ENCODE measurements at regions not wholly inside any gene's neighbourhood (a gene's known extent, or its start where the extent isn't known, plus 50 kb on each side); places are given as distances from the start of the nearest gene placed in this dataset.
"Not testable (repeated sequence)": the region's sequence is repeated elsewhere in the genome, so short reads cannot be mapped to it uniquely, and the experiment has no call there.

DNA sequence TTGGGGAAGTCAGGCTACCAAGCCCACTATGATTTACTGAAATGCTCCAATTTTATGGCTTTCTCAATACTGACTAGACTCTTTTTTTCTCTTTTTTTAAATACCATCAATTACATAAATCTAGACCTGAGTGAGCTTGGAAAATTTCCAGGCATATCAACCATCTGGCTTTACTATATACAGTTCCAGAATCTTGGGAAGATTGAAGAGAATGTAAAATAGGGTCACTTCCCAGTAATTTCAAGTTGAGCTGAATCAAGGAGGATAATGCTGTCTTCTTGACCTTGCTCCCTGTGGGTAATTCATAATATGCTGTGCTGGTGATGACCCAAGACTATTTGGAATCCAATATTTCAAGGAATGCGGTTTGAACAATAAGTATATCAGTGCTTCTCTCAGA is 108.1 kb downstream of the MAP3K21 start:
- no peak for DNase-seq (ENCODE audit: low spot score)

DNA sequence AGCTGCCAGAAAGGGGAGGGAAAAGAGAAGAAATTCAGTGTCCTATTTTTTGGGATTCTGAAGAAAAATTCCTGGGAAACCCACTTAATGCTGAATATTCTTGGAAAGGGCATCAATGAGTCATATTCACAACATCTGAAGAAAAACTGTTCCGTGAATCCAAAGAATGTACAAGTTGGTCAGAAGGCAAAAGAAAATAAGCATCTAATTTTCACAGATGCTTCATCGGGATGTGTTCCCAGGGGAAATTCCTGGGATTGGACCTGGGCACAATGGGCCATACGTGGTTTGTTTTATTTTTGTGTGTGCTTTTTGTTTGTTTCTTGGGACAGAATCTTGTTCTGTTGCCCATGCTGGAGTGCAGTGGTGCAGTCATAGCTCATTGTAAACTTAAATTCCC is 112.2 kb downstream of the MAP3K21 start:
- no peak for DNase-seq (ENCODE audit: low spot score)

DNA sequence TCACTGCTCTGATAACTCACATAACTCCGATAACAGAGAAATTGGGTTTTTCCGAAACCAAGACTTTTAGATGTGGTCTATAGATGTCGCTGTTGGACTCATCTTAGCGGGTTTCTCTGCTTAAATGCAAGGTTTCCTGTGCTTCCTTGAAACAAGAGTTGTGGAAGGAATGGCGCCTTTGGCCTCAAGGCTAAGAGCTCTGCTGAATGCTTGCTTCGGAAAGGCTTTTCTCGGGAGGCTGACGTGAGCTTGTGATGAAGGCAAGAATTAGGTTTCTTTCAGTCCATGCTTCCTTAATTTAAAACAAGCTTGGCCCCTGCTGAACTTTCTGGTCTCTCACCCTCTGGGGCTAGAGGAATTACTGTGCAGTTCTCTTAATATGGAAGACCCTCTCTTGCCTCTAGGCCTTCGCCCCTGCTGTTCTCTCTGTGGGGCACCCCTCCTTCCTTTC is 113.5 kb downstream of the MAP3K21 start:
- DNase-seq (ENCODE audit: low spot score) = peak; percentile 63

DNA sequence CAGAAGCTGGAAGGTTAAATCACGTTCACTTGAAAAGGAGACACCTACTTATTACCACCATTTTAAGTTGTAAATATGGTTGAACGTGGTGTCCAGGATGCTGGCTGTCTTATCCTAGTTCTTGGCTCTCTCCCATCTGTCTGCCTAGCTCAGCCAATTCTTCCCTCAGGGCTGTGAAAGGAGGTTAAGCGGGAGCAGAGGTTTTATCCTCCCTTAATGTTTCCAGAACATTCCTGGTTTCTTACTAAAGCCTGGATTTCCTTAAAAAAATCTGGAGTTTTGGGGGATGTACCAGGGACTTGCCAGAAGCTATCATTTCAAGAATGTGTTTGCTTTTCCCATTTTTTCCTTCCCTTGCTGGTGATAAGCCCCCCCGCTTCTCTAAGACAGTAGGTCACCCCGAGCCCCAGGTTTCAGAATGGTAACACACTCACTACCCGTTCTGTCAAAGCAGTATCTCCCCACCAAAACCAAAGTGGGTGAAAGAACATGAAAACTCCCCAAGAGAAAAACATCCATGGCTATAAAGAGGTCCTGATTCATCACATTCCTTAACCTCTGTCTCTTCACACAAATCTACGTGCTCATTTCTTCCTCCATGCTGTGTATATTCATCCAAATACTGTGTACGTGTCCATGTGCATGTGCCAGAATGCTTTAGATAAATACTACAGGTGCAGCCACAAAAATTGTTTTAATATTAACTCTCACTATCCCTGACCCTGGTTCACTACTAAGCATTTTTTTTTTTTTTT is 114.7 kb downstream of the MAP3K21 start:
- no peak for DNase-seq (ENCODE audit: low spot score)

DNA sequence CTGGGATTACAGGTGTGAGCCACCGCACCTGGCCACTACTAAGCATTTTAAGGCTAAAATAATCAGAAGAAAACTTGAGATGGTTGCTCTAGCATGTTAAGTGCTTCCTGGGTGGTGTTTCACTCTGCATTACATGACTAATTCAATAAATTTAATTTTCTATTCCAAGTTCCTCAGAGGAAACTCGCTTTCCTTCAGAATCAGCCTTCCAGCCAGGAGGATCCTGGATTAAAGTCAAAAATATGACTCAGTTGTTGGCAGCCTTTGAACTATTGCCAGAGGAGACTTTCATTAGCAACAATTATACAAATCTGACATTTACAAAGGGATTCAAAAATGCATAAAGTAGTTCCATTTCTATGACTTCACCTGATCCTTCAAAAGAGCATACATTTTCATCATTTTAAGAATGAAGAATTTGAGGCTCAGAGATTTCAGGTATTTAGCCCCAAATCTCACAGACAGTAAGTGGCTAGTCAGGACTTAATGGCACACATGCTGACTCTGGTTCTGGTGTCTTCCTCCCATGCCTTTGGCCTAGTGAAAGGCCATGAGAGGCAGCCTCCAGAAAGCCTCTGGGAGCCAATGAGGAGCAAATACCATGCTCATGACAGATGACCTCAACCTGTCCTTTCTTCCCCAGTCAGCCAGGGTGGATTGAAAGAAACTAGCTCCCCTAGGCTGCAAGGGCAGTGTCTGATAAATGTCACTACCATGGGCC is 115.7 kb downstream of the MAP3K21 start:
- no peak for DNase-seq (ENCODE audit: low spot score)

DNA sequence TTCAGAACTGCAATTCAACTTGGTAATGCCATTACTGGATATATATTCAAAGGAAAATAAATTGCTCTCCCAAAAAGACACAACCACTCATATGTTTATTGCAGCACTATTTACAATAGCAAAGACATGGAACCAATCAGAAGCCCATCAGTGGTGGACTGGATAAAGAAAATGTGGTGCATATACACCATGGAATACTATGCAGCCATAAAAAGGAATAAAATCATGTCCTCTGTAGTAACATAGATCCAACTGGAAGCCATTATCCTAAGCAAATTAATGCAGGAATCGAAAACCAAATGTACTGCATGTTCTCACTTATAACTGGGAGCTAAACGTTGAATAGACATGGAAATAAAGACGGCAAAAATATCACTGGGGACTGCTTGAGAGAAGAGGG is 117.0 kb downstream of the MAP3K21 start:
- no peak for DNase-seq (ENCODE audit: low spot score)

DNA sequence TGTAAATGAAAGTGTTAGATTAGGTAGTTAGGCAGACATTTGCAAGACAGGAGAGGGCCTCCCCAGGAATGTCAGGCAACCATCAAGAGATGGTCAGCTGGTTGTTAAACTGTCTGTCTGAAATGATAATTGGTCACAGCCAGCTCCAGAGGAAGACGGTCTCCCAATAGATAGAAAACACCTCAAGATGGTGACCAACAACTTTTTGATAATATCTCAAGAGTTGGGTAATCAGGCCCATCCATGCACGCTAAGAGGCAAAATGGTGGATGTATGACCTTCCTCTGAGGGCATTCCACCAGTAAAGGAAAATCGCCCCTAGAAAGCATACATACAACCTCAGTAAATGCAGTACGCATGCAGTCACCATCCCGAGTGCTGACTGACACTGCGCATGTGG is 118.2 kb downstream of the MAP3K21 start:
- DNase-seq (ENCODE audit: low spot score) = no peak

DNA sequence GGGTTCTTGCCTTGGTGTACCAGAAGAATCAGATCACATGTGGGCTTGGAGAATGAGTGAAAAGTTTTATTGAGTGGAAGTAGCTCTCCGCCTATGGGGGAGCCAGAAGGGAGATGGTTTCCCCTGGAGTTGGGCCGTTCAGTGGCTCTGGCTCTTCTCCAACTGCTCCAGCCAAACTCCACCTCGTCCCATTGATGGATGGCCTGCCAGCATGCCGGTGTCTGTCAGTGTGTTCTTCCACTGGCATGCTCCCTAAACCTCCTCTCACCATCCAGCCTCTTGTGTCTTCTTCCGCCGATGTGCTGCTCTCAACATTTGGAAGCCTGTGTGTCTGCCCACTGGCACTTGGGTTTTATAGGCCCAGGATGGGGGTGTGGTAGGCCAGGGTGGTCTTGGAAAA is 119.4 kb downstream of the MAP3K21 start:
- no peak for DNase-seq (ENCODE audit: low spot score)

DNA sequence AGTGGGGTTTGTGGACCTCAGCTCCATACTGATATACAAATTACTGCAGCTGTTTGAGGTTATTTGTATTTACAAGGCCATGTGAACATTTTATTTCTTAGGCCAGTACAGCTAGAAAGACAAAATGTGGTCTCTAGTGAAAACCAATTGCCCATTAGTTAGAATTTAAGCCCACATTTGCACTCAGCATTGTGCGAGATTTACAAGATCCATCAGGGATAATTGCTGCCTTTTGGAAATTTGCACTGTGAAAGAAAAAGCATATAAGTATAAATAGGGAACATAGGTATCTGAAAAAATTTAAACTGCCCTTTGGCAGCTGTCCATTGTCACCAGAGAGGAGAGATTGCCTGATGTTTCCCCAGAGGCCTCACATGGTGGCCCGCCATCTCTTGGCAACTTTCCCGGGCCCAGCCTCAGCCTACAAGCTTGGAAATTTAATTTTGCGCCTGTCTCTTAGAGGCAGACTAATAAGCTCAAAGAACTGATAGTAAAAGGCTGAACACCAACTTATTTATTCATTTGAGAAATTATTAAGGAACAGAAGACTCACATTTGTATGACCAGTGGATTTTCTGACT is 120.7 kb downstream of the MAP3K21 start:
- no peak for DNase-seq (ENCODE audit: low spot score)

DNA sequence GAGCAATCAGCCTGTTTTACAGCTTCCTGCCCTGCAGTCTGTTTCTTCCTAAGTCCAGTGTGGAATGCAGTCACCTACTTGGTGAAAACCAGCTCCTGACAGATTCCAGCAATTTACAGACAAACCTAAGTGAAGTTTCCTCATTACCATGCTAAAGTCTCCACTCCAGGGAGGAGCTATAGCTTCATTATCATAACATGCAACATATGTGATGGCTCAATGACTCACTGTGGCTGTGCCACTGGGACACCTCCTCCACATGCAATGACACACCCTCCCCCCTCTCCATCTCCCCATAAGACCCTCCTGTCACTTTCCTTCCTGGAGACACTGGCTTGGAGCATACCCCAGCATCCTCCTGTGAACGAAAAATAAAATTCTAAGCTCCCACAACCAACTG is 125.2 kb downstream of the MAP3K21 start:
- DNase-seq (ENCODE audit: low spot score) = no peak

DNA sequence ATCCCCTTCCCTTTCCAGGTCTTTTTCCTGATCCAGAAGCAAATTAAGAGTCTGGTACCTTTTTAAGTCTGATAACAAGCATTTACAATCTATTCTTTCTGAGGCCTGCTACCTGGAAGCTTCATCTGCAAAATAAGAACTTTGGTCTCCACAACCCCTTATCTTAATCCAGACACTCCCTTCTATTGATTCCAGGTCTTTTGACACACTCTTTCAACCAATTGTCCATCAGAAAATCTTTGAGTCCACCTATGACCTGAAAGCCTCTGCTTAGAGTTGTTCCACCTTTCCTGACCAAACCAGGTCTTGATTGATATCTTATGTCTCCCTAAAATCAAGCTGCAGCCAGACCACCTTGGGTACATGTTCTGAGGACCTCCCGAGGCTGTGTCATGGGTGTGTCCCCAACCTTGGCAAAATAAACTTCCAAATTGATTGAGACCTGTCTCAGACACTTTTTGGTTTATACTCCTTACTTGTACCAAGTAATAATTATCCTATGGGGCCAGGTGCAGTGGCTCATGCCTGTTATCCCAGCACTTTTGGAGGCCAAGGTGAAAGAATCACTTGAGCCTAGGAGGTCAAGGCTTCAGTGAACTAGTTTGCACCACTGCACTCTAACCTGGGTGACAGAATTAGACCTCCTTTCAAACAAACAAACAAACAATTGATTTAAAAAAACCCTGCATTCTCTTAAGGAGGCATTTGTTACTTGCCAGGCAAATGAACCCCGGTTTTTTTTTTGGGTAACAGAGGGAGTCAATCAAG is 126.1 kb downstream of the MAP3K21 start:
- no peak for DNase-seq (ENCODE audit: low spot score)

DNA sequence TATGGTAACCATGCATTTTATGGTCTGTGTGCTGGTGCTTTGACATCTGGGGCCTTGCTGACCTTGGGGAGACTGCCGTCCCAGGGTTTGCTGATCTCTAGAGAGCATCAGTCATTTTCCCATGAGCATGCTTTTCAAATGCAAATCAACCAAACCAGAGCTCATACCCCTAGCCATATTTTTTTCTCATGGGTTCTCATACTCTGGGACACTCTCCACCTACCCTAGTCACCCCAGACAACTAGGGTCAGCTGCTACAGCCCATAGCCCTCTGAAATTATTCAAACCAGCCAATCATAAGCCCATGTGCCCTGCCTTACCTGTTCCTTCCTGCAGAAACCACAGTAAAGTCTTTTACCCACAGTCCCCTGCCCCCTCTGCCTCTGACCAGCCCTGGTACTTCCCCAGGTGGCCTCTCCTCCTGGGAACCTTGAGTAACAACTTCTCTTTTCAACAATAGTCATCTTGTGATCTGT is 132.0 kb downstream of the MAP3K21 start:
- DNase-seq (ENCODE audit: low spot score) = no peak

DNA sequence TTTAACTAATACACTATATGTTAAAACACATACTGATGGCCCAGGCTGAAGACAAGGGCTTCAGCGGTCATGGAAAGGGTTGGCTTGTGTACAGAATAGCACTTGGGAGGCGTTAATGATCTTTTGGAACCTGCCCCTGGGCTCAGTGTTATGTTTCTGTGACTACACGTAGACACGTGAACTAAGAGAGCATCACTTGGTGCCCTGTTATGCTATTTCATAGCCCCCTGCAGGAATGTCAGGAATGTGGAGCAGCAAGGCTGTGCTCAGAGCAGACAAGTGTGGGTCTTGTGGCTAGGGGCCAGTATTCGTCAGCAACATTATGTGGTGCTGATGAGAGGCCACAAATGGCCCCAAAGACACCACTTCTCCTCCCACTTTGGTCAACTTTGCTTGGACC is 132.4 kb downstream of the MAP3K21 start:
- no peak for DNase-seq (ENCODE audit: low spot score)

DNA sequence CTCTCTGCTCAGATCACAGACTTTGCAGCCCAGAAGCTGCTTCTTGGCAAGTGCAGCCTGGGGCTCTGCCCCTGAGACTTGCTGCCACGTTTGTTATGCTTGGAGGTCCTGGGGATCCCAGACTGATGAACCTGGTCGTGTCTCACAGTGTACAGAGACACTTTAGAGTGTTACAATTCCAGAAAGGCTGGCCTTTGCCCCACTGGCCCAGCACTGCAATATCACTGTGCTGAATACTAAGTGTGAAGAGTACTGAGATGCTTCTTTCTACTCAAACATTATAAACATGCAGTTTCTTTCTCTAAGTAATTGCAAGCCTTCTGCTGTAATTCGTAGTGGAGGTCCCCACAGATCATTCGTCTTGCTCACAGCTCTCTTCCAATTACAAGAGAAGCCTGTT is 133.2 kb downstream of the MAP3K21 start:
- DNase-seq (ENCODE audit: low spot score) = no peak

DNA sequence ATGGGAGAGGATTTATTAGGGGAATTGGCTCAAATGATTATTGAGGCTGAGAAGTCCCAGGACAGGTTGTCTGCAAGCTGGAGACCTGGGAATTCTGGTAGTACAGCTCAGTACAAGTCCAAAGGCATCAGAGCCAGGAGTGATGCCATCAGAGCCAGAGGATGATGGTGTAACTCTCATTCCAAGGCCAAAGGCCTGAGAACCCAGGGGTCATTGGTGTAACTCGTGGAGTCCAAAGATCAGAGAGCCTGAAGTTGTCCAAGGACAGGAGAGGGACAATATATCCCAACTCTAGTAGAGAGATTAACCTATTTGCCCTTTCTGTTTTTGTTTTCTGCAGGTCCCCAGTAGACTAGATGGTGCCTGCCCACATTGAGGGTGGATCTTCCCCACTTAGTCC is 134.3 kb downstream of the MAP3K21 start:
- no peak for DNase-seq (ENCODE audit: low spot score)

DNA sequence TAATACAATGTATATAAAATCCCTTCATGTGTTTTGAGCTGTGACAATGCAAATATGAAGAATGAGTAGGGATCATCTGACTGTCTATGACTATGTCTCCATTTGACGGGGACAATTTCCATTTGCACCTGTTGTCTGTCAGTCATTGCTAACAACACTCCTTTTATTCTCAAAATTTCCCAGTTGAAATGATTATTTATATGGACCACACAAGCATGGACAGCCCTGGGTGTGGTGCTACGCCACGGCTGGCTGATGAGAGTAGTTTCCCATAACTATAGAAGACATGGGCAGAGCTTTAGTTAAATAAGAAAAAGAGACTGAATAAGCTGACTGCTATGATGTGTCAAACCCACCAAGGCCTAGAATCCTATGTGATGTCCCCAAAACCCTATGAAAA is 135.8 kb downstream of the MAP3K21 start:
- DNase-seq (ENCODE audit: low spot score) = no peak

DNA sequence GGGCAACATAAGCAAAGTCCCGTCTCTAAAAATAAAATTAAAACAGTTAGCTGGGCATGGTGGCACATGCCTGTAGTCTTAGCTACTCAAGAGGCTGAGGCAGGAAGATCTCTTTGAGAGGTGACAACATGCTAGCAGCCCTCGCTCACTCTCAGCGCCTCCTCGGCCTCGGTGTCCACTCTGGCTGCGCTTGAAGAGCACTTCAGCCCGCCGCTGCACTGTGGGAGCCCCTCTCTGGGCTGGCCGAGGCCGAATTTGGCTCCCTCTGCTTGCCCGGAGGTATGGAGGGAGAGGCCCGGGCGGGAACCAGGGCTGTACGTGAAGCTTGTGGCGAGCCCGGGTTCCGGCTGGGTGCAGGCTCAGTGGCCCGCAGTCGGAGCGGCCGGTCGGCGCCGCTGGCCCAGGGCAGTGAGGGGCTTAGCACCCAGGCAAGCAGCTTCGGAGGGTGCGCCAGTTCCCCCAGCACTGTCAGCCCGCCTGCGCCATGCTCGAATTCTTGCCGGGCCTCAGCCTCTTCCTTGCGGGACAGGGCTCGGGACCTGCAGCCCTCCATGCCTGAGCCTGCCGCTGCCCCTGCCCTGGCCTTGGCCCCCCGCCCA is 138.3 kb downstream of the MAP3K21 start:
- DNase-seq (ENCODE audit: low spot score) = no peak

DNA sequence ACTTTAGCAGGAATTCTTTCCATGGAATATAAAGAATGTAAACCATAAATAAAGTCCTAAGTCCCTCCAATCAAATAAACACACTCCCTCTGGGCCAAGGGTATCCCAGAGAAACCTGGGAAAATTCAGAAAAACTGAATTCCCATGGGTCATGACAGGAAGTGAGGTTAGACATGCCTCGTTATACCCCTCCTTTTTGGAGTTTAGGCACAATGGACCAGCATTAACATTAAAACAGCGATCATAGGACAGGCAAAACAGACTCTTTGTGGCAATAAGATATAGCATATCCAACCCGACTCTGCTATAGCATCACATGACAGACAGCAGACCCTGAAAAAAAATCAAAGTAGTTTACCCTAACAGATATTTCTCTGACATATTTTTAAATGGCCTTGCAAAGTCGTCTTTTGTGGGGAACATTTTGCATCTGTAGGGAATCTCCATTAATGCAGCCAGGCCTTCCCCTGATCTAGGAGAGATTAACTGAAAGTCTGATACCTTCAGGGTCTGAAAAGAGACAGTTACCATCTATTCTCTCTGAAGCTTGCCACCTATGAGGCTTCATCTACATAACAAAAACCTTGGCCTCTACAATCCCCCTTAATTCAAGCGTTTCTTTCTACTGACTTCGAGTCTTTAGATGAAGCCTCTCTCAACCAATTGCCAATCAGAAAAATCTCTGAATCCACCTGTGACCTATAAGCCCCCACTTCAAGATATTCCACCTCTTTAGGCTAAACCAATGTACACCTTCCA is 143.0 kb upstream of the KCNK1 start:
- DNase-seq (ENCODE audit: low spot score) = no peak

DNA sequence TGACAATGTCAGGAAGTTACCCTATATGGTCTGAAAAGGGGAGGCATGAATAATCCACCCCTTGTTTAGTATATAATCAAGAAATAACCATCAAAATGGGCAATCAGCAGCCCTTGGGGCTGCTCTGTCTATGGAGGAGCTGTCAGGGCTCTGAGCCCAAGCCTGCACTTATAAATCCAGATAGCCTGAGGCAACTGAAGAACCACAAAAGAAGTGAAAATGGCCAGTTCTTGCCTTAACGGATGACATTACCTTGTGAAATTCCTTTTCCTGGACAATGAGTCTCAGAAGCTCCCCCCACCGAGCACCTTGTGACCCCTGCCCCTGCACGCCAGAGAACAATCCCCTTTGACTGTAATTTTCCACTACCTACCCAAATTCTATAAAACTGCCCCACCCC is 142.1 kb upstream of the KCNK1 start:
- not testable (repeated sequence) for DNase-seq (ENCODE audit: low spot score)

DNA sequence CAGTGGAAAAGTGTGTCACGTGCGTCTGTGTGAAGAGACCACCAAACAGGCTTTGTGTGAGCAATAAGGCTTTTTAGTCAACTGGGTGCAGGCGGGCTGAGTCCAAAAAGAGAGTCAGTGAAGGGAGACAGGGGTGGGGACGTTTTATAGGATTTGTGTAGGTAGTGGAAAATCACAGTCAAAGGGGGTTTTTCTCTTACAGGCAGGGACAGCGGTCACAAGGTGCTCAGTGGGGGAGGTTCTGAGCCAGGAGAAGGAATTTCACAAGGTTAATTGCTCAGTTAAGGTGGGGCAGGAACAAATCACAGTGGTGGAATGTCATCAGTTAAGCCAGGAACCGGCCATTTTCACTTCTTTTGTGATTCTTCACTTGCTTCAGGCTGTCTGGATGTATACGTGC is 141.1 kb upstream of the KCNK1 start:
- DNase-seq (ENCODE audit: low spot score) = not testable (repeated sequence)

DNA sequence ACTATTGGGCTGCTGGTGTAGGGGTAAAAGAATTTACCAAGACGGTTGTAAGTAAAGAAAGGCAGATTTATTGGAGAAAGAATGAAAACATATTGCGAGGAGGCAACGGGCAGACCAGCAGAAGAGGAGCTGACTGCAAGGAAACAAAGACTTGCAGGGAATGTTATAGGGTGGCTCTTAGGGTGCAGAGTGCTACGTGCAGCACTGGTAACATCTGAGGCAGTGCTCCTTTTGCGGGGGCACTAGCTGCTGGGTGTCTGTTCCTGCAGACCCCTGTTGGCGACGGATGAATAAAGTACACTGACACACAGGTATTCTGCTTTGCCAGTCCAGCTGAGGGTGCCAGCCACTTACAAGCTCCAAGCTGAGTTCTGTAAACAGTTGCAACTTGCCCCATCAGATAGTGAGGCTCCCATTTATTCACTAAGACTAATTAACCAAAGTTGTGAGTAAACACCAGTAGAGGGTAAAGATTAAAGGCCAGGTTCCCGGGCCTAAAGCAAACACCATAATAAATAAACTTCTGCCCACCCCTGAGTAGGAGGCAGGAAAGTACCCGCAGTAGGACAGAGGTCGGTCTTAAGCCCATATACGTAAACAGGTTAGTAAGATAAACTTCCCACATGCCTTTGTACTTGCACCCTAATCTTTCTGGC is 140.2 kb upstream of the KCNK1 start:
- DNase-seq (ENCODE audit: low spot score) = no peak
